MM.1S (cell line): ENCODE measurements at regions not wholly inside any gene's neighbourhood (a gene's known extent, or its start where the extent isn't known, plus 50 kb on each side); places are given as distances from the start of the nearest gene placed in this dataset.
"Not testable (repeated sequence)": the region's sequence is repeated elsewhere in the genome, so short reads cannot be mapped to it uniquely, and the experiment has no call there.

Source experiments
- EZH2phosphoT487 ChIP-seq: fragments of 300-600 bp; sonication (generic); IDR thresholded peaks from 2 replicates; pipeline ENCODE4 v1.6.1; 2018; ENCODE audit warnings: antibody characterized with exemption, low read length
- TF ChIP-seq, protein P1 (sequence below): fragments of 300-600 bp; sonication (generic); IDR thresholded peaks from 2 replicates; pipeline ENCODE4 v1.5.1; 2016; ENCODE audit warnings: antibody characterized with exemption, low read length, mixed read lengths

DNA sequence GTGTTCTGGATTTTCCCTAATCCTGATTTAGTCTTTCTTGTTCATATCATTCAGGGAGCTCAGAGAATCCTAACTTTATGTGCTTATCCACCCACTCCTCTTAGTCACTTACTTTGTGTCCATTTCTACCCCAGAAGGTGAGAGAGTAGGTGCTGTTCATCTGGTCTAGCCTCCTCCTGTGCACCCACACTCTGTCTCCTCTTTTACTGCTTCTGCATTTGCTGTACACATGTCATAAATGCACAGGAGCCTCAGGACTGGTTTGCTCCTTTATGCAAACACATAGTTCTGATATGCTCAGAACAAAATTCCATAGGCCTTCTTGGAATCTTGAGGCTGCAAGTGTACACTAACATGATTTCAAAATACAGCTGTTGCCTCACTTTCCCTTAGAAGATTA is 1014.7 kb downstream of the PRIM2 start:
- TF ChIP-seq, protein P1, sequence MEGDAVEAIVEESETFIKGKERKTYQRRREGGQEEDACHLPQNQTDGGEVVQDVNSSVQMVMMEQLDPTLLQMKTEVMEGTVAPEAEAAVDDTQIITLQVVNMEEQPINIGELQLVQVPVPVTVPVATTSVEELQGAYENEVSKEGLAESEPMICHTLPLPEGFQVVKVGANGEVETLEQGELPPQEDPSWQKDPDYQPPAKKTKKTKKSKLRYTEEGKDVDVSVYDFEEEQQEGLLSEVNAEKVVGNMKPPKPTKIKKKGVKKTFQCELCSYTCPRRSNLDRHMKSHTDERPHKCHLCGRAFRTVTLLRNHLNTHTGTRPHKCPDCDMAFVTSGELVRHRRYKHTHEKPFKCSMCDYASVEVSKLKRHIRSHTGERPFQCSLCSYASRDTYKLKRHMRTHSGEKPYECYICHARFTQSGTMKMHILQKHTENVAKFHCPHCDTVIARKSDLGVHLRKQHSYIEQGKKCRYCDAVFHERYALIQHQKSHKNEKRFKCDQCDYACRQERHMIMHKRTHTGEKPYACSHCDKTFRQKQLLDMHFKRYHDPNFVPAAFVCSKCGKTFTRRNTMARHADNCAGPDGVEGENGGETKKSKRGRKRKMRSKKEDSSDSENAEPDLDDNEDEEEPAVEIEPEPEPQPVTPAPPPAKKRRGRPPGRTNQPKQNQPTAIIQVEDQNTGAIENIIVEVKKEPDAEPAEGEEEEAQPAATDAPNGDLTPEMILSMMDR, result not testable (repeated sequence)
- TF ChIP-seq EZH2phosphoT487, result not testable (repeated sequence)
